ENCODE measurements at regions not wholly inside any gene's neighbourhood (a gene's known extent, or its start where the extent isn't known, plus 50 kb on each side); places are given as distances from the start of the nearest gene placed in this dataset.

- TF ChIP-seq GATA2 (IDR thresholded peaks at IDR 0.05; ENCODE audit: low read depth, low read length): no peak
- TF ChIP-seq GATA3 (IDR thresholded peaks at IDR 0.05; ENCODE audit: low read depth, low read length): no peak
Measured at GRCh38 chr6:37081042-37081607, 75.7 kb downstream of the FGD2 start.

Data from SH-SY5Y (cell line).